Vagina (tissue), 2 donors: ENCODE measurements at regions not wholly inside any gene's neighbourhood (a gene's known extent, or its start where the extent isn't known, plus 50 kb on each side); places are given as distances from the start of the nearest gene placed in this dataset.

Experiments used
- DNase-seq, 2 donors: peaks; one replicate each; pipeline ENCODE4 v3.0.0-alpha.2; 2017; ENCODE audit errors: extremely low spot score in 2 of 2
- H3K27ac ChIP-seq: fragments of 200-600 bp; sonication (generic); one replicate; pipeline ENCODE4 v1.5.1; 2019
- H3K27me3 ChIP-seq: fragments of 200-600 bp; sonication (generic); one replicate; pipeline ENCODE4 v1.5.1; 2019
- H3K36me3 ChIP-seq, 2 donors: fragments of 200-600 bp; sonication (generic); one replicate each; pipeline ENCODE4 v1.5.1; 2017 to 2019
- H3K4me1 ChIP-seq: fragments of 200-600 bp; sonication (generic); one replicate; pipeline ENCODE4 v1.5.1; 2019
- H3K4me3 ChIP-seq, 2 donors: fragments of 200-600 bp; sonication (generic); 1 replicate in 1 of 2; 2 replicates in 1 of 2; pipeline ENCODE4 v1.5.1; 2016 to 2019
- H3K9me3 ChIP-seq: fragments of 200-600 bp; sonication (generic); one replicate; pipeline ENCODE4 v1.5.1; 2019
- POLR2A ChIP-seq, 2 donors: fragments of 450-650 bp; IDR thresholded peaks; one replicate each; pipeline ENCODE4 v1.6.1; 2017; ENCODE audit warnings: antibody characterized with exemption in 2 of 2, mild to moderate bottlenecking in 2 of 2, moderate library complexity in 2 of 2
- POLR2AphosphoS5 ChIP-seq, 2 donors: sonication (generic); formaldehyde crosslinking; IDR thresholded peaks; one replicate each; pipeline ENCODE4 v1.9.0; 2017; ENCODE audit warnings: antibody characterized with exemption in 2 of 2, mild to moderate bottlenecking in 2 of 2, low read depth in 1 of 2; ENCODE audit not compliant: insufficient read depth in 1 of 2
- intact Hi-C: fragments of 100-400 bp; cut with DNase I; formaldehyde crosslinking; loops from one replicate; pipeline ENCODE4 v1.15.1; 2023
- TF ChIP-seq, protein P1 (sequence below), 3 experiments: fragments of 450-650 bp in 2 of 3; fragments of 200-600 bp in 1 of 3; sonication (generic) in 1 of 3; IDR thresholded peaks; one replicate each; pipeline ENCODE4 v1.5.1; 2017 to 2019; ENCODE audit warnings: antibody characterized with exemption in 3 of 3, mild to moderate bottlenecking in 2 of 3, moderate library complexity in 2 of 3

DNA sequence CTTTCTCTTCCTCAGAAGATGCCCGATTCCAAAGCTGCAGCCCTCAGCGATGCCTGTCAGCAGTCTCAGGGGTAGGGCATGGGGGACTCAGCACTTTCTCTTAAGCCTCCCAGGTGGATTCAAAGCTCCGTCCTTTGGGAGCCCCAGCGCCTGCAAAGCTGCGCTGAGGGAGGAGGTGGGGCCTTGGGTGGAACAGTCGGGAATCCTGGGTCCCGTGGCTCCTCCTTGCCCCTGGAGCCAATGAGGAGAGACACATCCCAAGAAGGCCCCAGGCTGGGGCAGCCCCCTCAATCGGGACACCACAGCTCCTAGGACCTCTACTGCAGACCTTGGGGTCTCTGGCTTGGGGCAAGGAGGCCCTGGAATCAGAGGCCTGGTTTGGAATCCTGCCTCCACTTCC is 227.5 kb upstream of the IGF1R start:
- no peak for DNase-seq
- TF ChIP-seq, protein P1, sequence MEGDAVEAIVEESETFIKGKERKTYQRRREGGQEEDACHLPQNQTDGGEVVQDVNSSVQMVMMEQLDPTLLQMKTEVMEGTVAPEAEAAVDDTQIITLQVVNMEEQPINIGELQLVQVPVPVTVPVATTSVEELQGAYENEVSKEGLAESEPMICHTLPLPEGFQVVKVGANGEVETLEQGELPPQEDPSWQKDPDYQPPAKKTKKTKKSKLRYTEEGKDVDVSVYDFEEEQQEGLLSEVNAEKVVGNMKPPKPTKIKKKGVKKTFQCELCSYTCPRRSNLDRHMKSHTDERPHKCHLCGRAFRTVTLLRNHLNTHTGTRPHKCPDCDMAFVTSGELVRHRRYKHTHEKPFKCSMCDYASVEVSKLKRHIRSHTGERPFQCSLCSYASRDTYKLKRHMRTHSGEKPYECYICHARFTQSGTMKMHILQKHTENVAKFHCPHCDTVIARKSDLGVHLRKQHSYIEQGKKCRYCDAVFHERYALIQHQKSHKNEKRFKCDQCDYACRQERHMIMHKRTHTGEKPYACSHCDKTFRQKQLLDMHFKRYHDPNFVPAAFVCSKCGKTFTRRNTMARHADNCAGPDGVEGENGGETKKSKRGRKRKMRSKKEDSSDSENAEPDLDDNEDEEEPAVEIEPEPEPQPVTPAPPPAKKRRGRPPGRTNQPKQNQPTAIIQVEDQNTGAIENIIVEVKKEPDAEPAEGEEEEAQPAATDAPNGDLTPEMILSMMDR (IDR thresholded peaks at IDR 0.05): no peak
- TF ChIP-seq POLR2AphosphoS5 (IDR thresholded peaks at IDR 0.05; ENCODE audit: insufficient read depth in 1 of 2, low read depth in 1 of 2): peak in 1 of 2 donors; percentile 64
- Histone ChIP-seq H3K36me3 (no peaks in the 10 kb centered on the region), H3K27me3 (no peaks in the 10 kb centered on the region), H3K27ac (peak overlapping the region; percentile 47), H3K4me1 (peaks cover 19% of the 10 kb centered on the region), H3K4me3 (peak overlapping the region; percentile 27 to 35), H3K9me3 (no peaks in the 10 kb centered on the region)
- intact Hi-C loops: loop anchor here (2.0 kb wide), 1 partner anchor 110 kb away; no protein-coding TSS in a partner anchor

DNA sequence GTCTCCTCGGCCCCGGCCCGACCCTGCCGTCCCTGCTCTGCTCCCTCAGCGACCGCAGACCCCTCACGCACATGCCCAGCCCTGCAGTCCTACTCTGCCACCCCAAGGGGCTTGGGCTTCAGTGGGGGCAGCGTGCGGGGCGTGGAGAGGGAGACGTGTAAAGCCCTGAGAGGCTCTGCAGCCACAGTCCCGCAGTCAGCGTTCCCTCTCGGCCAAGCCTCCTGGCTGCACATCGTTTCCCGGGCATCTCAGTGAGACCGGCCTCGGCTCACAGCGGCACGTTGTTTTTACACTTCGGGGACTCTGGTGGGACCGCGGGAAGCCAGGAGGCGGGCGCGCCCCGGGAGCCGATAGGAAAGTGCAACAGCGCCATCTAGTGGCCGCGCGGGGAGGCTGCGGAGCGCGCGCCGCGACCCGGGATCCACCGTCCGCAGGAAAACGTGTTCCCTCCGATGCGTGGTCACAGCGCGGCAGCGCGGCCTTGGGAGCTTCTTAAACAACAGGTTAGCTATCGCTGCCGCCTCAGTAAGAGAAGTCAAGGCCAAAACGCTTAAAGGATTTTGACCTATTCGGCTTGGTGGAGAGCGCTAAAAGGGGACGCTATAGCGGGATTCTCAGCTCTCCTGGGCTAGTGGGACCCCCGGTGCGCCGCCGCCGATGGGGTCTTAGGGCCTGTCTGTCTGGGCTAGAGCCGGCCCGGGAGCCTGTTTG is 226.8 kb upstream of the IGF1R start:
- Histone ChIP-seq H3K4me3 (peak overlapping the region; percentile 27 to 35), H3K27ac (peak overlapping the region; percentile 47), H3K27me3 (no peaks in the 10 kb centered on the region), H3K36me3 (no peaks in the 10 kb centered on the region), H3K4me1 (peaks cover 12% of the 10 kb centered on the region), H3K9me3 (no peaks in the 10 kb centered on the region)
- no peak for TF ChIP-seq POLR2AphosphoS5 (IDR thresholded peaks at IDR 0.05; ENCODE audit: insufficient read depth in 1 of 2, low read depth in 1 of 2)
- TF ChIP-seq, protein P1 (IDR thresholded peaks at IDR 0.05): peak; percentile 93 to 98 (median 96)
- intact Hi-C loops: loop anchor here (2.0 kb wide), 1 partner anchor 111 kb away; no protein-coding TSS in a partner anchor
- no peak for DNase-seq

DNA sequence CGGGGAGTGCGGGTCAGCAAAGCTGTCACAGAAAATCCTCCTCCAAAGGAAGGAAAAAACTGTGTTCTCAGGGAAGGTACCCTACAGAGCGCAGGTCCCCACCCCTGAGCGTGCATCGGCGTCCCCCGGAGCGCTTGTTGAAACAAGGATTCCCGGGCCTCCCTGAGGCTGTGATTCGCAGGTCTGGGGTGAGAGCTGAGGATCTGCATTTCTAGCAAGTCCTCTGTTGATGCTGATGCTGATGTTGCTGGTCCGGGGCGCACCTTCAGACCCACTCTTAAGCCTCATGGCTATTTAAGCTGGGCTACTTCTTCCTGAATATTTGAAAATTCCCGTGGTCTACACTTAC is 226.2 kb upstream of the IGF1R start:
- Histone ChIP-seq H3K4me3 (peak overlapping the region in 1 of 2 donors; percentile 35), H3K4me1 (peaks cover 13% of the 10 kb centered on the region), H3K9me3 (no peaks in the 10 kb centered on the region), H3K27me3 (no peaks in the 10 kb centered on the region), H3K36me3 (no peaks in the 10 kb centered on the region), H3K27ac (no peak overlapping the region)
- TF ChIP-seq POLR2AphosphoS5 (IDR thresholded peaks at IDR 0.05; ENCODE audit: insufficient read depth in 1 of 2, low read depth in 1 of 2) (no peak), POLR2A (IDR thresholded peaks at IDR 0.05) (no peak)
- TF ChIP-seq, protein P1 (IDR thresholded peaks at IDR 0.05): no peak
- intact Hi-C loops: no loop called here
- DNase-seq: no peak

DNA sequence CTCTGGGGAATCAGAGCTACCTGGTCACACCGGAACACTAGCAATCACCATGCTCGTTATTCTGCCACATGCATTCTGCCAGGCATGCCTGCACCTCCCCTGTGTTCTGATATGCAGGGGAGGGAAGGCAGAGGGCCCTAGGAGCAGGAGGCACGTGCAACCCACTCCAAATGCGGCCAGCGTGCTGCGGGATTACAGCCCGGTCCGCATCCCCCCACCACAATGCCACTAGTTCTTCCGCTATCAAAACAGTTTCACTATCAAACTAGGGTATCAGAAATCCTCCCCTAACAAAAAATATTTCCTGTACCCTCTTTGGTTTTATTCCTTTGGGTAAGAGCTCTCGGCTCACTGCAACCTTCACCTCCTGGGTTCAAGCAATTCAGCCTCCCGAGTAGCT is 223.2 kb upstream of the IGF1R start:
- DNase-seq: no peak
- Histone ChIP-seq H3K4me1 (peaks cover 31% of the 10 kb centered on the region), H3K36me3 (no peaks in the 10 kb centered on the region), H3K27me3 (no peaks in the 10 kb centered on the region), H3K4me3 (no peak overlapping the region), H3K9me3 (no peaks in the 10 kb centered on the region), H3K27ac (no peak overlapping the region)
- intact Hi-C loops: no loop called here
- TF ChIP-seq POLR2AphosphoS5 (IDR thresholded peaks at IDR 0.05; ENCODE audit: insufficient read depth in 1 of 2, low read depth in 1 of 2): no peak

DNA sequence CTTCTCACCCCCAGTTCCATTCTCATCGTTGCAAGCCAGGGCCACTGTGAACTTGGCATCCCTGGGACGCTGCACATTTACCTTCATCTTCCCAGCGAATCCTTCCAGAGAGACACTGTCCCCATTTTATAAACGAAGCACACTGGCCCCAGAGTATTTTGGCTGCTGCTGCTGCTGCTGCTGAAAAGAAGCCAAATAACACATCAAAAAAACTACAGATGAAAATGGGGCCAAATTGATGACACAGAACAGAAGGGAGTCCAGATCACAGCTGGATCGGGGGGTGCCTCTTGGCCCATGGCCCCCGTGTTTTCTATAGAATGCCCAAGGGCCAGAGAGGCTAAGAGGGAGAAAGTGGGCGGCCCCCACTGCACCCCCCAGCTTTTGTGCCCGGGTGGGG is 221.0 kb upstream of the IGF1R start:
- no peak overlapping the region for H3K27ac ChIP-seq
- H3K9me3 ChIP-seq: no peaks in the 10 kb centered on the region
- peaks cover 19% of the 10 kb centered on the region for H3K4me1 ChIP-seq
- no peaks in the 10 kb centered on the region for H3K27me3 ChIP-seq
- no peak for DNase-seq
- no peak overlapping the region for H3K4me3 ChIP-seq
- intact Hi-C loops: no loop called here
- H3K36me3 ChIP-seq: no peaks in the 10 kb centered on the region
- TF ChIP-seq POLR2A (IDR thresholded peaks at IDR 0.05): no peak
- TF ChIP-seq, protein P1 (IDR thresholded peaks at IDR 0.05): no peak
